ENCODE measurements at regions not wholly inside any gene's neighbourhood (a gene's known extent, or its start where the extent isn't known, plus 50 kb on each side); places are given as distances from the start of the nearest gene placed in this dataset.

- no peak for DNase-seq (ENCODE audit: low read depth in 2 of 2, low spot score in 1 of 2)
These were observed 74.7 kb upstream of the IFNAR2 start for GRCh38 chr21:33155005-33155404.

- DNase-seq (ENCODE audit: low read depth in 2 of 2, low spot score in 1 of 2): no peak
These were observed 74.3 kb upstream of the IFNAR2 start for GRCh38 chr21:33155422-33155821.

- DNase-seq (ENCODE audit: low read depth in 2 of 2, low spot score in 1 of 2): no peak
These were observed 72.4 kb upstream of the IFNAR2 start for GRCh38 chr21:33157303-33157702.

GRCh38 chr21:33158654-33159053 is 71.1 kb upstream of the IFNAR2 start:
- DNase-seq (ENCODE audit: low read depth in 2 of 2, low spot score in 1 of 2): no peak

GRCh38 chr21:33162436-33162951 is 67.2 kb upstream of the IFNAR2 start:
- no peak for DNase-seq (ENCODE audit: low read depth in 2 of 2, low spot score in 1 of 2)

GRCh38 chr21:33168886-33169285 is 60.9 kb upstream of the IFNAR2 start:
- DNase-seq (ENCODE audit: low read depth in 2 of 2, low spot score in 1 of 2): no peak

- no peak for DNase-seq (ENCODE audit: low read depth in 2 of 2, low spot score in 1 of 2)
These were observed 60.4 kb upstream of the IFNAR2 start for GRCh38 chr21:33169359-33169758.

GRCh38 chr21:33171616-33172169 is 58.0 kb upstream of the IFNAR2 start:
- DNase-seq (ENCODE audit: low read depth in 2 of 2, low spot score in 1 of 2): no peak

- DNase-seq (ENCODE audit: low read depth in 2 of 2, low spot score in 1 of 2): no peak
These were observed 55.0 kb upstream of the IFNAR2 start for GRCh38 chr21:33174756-33175155.
